ENCODE measurements at regions not wholly inside any gene's neighbourhood (a gene's known extent, or its start where the extent isn't known, plus 50 kb on each side); places are given as distances from the start of the nearest gene placed in this dataset.
A peak's percentile ranks its signal among the peaks of the same experiment; 100 is the strongest.
"Not testable (repeated sequence)": the region's sequence is repeated elsewhere in the genome, so short reads cannot be mapped to it uniquely, and the experiment has no call there.

DNA sequence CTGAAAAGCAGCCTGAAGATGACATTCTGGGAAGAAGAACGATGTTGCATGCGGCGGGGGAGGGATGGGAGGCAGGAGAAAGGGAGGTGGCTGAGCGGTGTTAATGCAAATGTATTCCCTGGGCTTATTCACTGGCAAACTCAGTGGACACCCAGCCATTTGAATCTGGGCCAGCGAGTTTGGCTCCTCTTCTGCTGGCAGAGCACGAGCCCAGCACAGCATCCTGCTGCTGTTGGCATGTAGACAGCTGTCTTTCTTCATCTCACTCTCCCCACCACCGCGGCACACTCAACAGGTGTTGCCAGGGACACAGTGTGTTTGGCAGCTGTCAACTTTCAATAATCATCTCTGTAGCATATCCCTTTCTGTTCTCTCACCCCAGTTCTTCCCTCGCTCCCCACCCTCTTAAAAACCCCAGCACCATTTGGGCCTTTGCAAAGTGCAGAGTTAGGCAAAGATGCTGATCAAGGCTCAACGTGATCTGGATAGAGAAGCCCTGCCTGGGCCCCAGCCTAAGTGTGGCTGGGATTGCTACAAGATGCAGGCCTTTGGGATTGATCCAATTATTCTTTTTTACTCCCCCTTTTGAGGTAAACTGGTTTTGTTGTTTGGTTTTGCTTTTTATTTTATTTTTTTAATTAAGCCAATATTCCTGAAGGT, 131.9 kb downstream of the EXOC5 start:
- H3K9me3 ChIP-seq (ENCODE audit: control insufficient read depth, insufficient read depth, low read depth, low read length): no peaks in the 10 kb centered on the region
- H3K27ac ChIP-seq (ENCODE audit: extremely low read depth, low read depth, low read length): no peak overlapping the region
- ChIA-PET POLR2A (no interaction called here), CTCF (no interaction called here)
- no peaks in the 10 kb centered on the region for H3K4me1 ChIP-seq (ENCODE audit: control insufficient read depth, insufficient read depth, low read length)
- H3K4me3 ChIP-seq (ENCODE audit: low read depth, low read length): no peak overlapping the region
- no peaks in the 10 kb centered on the region for H3K36me3 ChIP-seq (ENCODE audit: control insufficient read depth in 2 of 2, insufficient read depth in 1 of 2, low read length in 2 of 2)
- TF ChIP-seq ZFHX2 (tag by site-specific recombination; conservative IDR thresholded peaks at IDR 0.05) (no peak), SCRT1 (tag by site-specific recombination; IDR thresholded peaks at IDR 0.05; ENCODE audit: borderline replicate concordance) (peak; percentile 57; the same call in 1 of the 2 replicates), SCRT2 (tag by site-specific recombination; IDR thresholded peaks at IDR 0.05) (peak; percentile 72; the same call in 1 of the 2 replicates)

GRCh38 chr14:57127809-57128208, 140.9 kb downstream of the EXOC5 start:
- CTCF ChIA-PET; H3K4me3 ChIP-seq (ENCODE audit: low read depth, low read length); H3K9me3 ChIP-seq (ENCODE audit: control insufficient read depth, insufficient read depth, low read depth, low read length); H3K36me3 ChIP-seq (ENCODE audit: control insufficient read depth in 2 of 2, insufficient read depth in 1 of 2, low read length in 2 of 2); H3K27ac ChIP-seq (ENCODE audit: extremely low read depth, low read depth, low read length); POLR2A ChIA-PET; H3K4me1 ChIP-seq (ENCODE audit: control insufficient read depth, insufficient read depth, low read length): not testable (repeated sequence)
- peak; percentile 75 for TF ChIP-seq ZNF146 (tag by site-specific recombination; IDR thresholded peaks at IDR 0.05)

DNA sequence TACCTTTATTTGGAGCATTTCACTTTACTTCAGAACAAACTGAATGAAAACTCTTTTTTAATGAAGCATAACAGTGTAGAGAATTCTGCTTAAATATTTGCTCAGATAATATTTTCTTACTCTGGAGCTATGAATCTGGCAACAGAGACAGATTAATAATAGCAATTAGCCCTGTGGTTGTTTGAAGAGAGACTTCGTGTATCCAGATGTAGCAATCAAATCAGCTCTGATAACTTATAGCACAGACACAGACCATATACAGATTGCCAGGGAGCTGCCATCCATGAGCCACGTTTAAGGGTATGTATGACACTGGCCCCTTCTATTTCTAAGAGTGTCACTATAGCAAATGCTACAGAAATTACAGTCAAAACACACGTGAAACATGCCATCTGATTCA, 146.6 kb downstream of the EXOC5 start:
- H3K27ac ChIP-seq (ENCODE audit: extremely low read depth, low read depth, low read length): no peak overlapping the region
- ChIA-PET CTCF (no interaction called here), POLR2A (no interaction called here)
- no peaks in the 10 kb centered on the region for H3K36me3 ChIP-seq (ENCODE audit: control insufficient read depth in 2 of 2, insufficient read depth in 1 of 2, low read length in 2 of 2)
- no peaks in the 10 kb centered on the region for H3K9me3 ChIP-seq (ENCODE audit: control insufficient read depth, insufficient read depth, low read depth, low read length)
- TF ChIP-seq, protein P1, sequence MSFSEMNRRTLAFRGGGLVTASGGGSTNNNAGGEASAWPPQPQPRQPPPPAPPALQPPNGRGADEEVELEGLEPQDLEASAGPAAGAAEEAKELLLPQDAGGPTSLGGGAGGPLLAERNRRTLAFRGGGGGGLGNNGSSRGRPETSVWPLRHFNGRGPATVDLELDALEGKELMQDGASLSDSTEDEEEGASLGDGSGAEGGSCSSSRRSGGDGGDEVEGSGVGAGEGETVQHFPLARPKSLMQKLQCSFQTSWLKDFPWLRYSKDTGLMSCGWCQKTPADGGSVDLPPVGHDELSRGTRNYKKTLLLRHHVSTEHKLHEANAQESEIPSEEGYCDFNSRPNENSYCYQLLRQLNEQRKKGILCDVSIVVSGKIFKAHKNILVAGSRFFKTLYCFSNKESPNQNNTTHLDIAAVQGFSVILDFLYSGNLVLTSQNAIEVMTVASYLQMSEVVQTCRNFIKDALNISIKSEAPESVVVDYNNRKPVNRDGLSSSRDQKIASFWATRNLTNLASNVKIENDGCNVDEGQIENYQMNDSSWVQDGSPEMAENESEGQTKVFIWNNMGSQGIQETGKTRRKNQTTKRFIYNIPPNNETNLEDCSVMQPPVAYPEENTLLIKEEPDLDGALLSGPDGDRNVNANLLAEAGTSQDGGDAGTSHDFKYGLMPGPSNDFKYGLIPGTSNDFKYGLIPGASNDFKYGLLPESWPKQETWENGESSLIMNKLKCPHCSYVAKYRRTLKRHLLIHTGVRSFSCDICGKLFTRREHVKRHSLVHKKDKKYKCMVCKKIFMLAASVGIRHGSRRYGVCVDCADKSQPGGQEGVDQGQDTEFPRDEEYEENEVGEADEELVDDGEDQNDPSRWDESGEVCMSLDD (tag by site-specific recombination; IDR thresholded peaks at IDR 0.05): no peak
- TF ChIP-seq ZNF701 (tag by site-specific recombination; IDR thresholded peaks at IDR 0.05): no peak
- no peaks in the 10 kb centered on the region for H3K4me1 ChIP-seq (ENCODE audit: control insufficient read depth, insufficient read depth, low read length)
- no peak overlapping the region for H3K4me3 ChIP-seq (ENCODE audit: low read depth, low read length)

GRCh38 chr14:57112072-57112807, 156.5 kb downstream of the EXOC5 start:
- TF ChIP-seq PRDM10 (tag by site-specific recombination; IDR thresholded peaks at IDR 0.05): peak; percentile 23; the same call in 1 of the 2 replicates
- TF ChIP-seq ZBTB48 (tag by site-specific recombination; IDR thresholded peaks at IDR 0.05): peak; percentile 59; the same call in 1 of the 2 replicates
- TF ChIP-seq ZBTB26 (tag by site-specific recombination; optimal IDR thresholded peaks at IDR 0.05): peak; percentile 25
- TF ChIP-seq ZFP69B (tag by site-specific recombination; IDR thresholded peaks at IDR 0.05): 0 out of 2 replicates have a peak, but pooled peaks have one; percentile 18
- POLR2A ChIA-PET; H3K36me3 ChIP-seq (ENCODE audit: control insufficient read depth in 2 of 2, insufficient read depth in 1 of 2, low read length in 2 of 2); H3K27ac ChIP-seq (ENCODE audit: extremely low read depth, low read depth, low read length); H3K4me3 ChIP-seq (ENCODE audit: low read depth, low read length); CTCF ChIA-PET; H3K4me1 ChIP-seq (ENCODE audit: control insufficient read depth, insufficient read depth, low read length); H3K9me3 ChIP-seq (ENCODE audit: control insufficient read depth, insufficient read depth, low read depth, low read length): not testable (repeated sequence)
